ENCODE measurements at regions not wholly inside any gene's neighbourhood (a gene's known extent, or its start where the extent isn't known, plus 50 kb on each side); places are given as distances from the start of the nearest gene placed in this dataset.
"Not testable (repeated sequence)": the region's sequence is repeated elsewhere in the genome, so short reads cannot be mapped to it uniquely, and the experiment has no call there.

GRCh38 chr1:38728585-38728908 is 131.0 kb downstream of the RRAGC start:
- no peak overlapping the region for H3K4me3 ChIP-seq (ENCODE audit: low read depth, low read length, poor library complexity, severe bottlenecking)
- POLR2A ChIA-PET: no interaction called here
- no TSS peak for BruUV-seq (replicated peaks)
- no peaks in the 10 kb centered on the region for H3K9me3 ChIP-seq (ENCODE audit: low read length)
- no peaks in the 10 kb centered on the region for H4K20me1 ChIP-seq (ENCODE audit: insufficient read depth, low read length)
- no peaks in the 10 kb centered on the region for H3K9me2 ChIP-seq (ENCODE audit: insufficient read depth, low read length)
- no peak overlapping the region for H3K27ac ChIP-seq (ENCODE audit: low read depth, low read length, poor library complexity, severe bottlenecking)
- intact Hi-C loops (cut with micrococcal nuclease; ENCODE audit: unreplicated experiment): no loop called here
- H3K4me1 ChIP-seq (ENCODE audit: insufficient read depth, low read length, poor library complexity, severe bottlenecking): no peaks in the 10 kb centered on the region
- no peak for TF ChIP-seq EZH2phosphoT487 (IDR thresholded peaks at IDR 0.05; ENCODE audit: borderline replicate concordance, low read depth, low read length)
- no peak for TF ChIP-seq CTCF (conservative IDR thresholded peaks at IDR 0.05; ENCODE audit: low read length)
- CTCF ChIA-PET (ENCODE audit: unreplicated experiment): no interaction called here
- no peak for DNase-seq (ENCODE audit: low spot score)
- no peaks in the 10 kb centered on the region for H3K36me3 ChIP-seq (ENCODE audit: insufficient read depth, low read length)
- no peak overlapping the region for H3K4me2 ChIP-seq (ENCODE audit: low read length)
- no peaks in the 10 kb centered on the region for H3K79me2 ChIP-seq (ENCODE audit: insufficient read depth, low read depth, low read length)
- H2AFZ ChIP-seq (ENCODE audit: low read length): no peak overlapping the region

- intact Hi-C loops (cut with micrococcal nuclease; ENCODE audit: unreplicated experiment): no loop called here
- no peaks in the 10 kb centered on the region for H3K9me2 ChIP-seq (ENCODE audit: insufficient read depth, low read length)
- DNase-seq (ENCODE audit: low spot score): no peak
- no peaks in the 10 kb centered on the region for H3K9me3 ChIP-seq (ENCODE audit: low read length)
- no peaks in the 10 kb centered on the region for H3K4me1 ChIP-seq (ENCODE audit: insufficient read depth, low read length, poor library complexity, severe bottlenecking)
- CTCF ChIA-PET (ENCODE audit: unreplicated experiment): no interaction called here
- no TSS peak for BruUV-seq (replicated peaks)
- H3K79me2 ChIP-seq (ENCODE audit: insufficient read depth, low read depth, low read length): no peaks in the 10 kb centered on the region
- TF ChIP-seq CTCF (conservative IDR thresholded peaks at IDR 0.05; ENCODE audit: low read length) (no peak), EZH2phosphoT487 (IDR thresholded peaks at IDR 0.05; ENCODE audit: borderline replicate concordance, low read depth, low read length) (no peak)
- POLR2A ChIA-PET: no interaction called here
- no peaks in the 10 kb centered on the region for H3K36me3 ChIP-seq (ENCODE audit: insufficient read depth, low read length)
- no peak overlapping the region for H3K4me3 ChIP-seq (ENCODE audit: low read depth, low read length, poor library complexity, severe bottlenecking)
- no peak overlapping the region for H3K4me2 ChIP-seq (ENCODE audit: low read length)
- H2AFZ ChIP-seq (ENCODE audit: low read length): no peak overlapping the region
- no peak overlapping the region for H3K27ac ChIP-seq (ENCODE audit: low read depth, low read length, poor library complexity, severe bottlenecking)
- H4K20me1 ChIP-seq (ENCODE audit: insufficient read depth, low read length): no peaks in the 10 kb centered on the region
These were observed 131.6 kb downstream of the RRAGC start for GRCh38 chr1:38727684-38728584.

GRCh38 chr1:38725321-38725961 is 134.1 kb downstream of the RRAGC start:
- H3K4me1 ChIP-seq (ENCODE audit: insufficient read depth, low read length, poor library complexity, severe bottlenecking); H3K9me2 ChIP-seq (ENCODE audit: insufficient read depth, low read length); H2AFZ ChIP-seq (ENCODE audit: low read length); DNase-seq (ENCODE audit: low spot score); H3K79me2 ChIP-seq (ENCODE audit: insufficient read depth, low read depth, low read length); H3K36me3 ChIP-seq (ENCODE audit: insufficient read depth, low read length); POLR2A ChIA-PET; CTCF ChIA-PET (ENCODE audit: unreplicated experiment); BruUV-seq (replicated peaks); intact Hi-C loops (cut with micrococcal nuclease; ENCODE audit: unreplicated experiment); H3K4me2 ChIP-seq (ENCODE audit: low read length); H4K20me1 ChIP-seq (ENCODE audit: insufficient read depth, low read length); H3K27ac ChIP-seq (ENCODE audit: low read depth, low read length, poor library complexity, severe bottlenecking); H3K4me3 ChIP-seq (ENCODE audit: low read depth, low read length, poor library complexity, severe bottlenecking); H3K9me3 ChIP-seq (ENCODE audit: low read length): not testable (repeated sequence)
